Glutamatergic neuron (in vitro differentiated cells): ENCODE measurements at regions not wholly inside any gene's neighbourhood (a gene's known extent, or its start where the extent isn't known, plus 50 kb on each side); places are given as distances from the start of the nearest gene placed in this dataset.

Experiments used
- DNase-seq: peaks from one replicate; pipeline ENCODE4 v3.0.0; 2022
- H3K27ac Mint-ChIP-seq: one replicate; pipeline ENCODE4 v1.8.0; 2020; ENCODE audit warnings: mild to moderate bottlenecking, mixed read lengths, inconsistent platforms; ENCODE audit not compliant: unreplicated experiment
- H3K27me3 Mint-ChIP-seq: one replicate; pipeline ENCODE4 v1.8.0; 2020; ENCODE audit warnings: mild to moderate bottlenecking, moderate library complexity, mixed read lengths, inconsistent platforms; ENCODE audit not compliant: unreplicated experiment
- H3K36me3 Mint-ChIP-seq: one replicate; pipeline ENCODE4 v1.8.0; 2020; ENCODE audit warnings: mild to moderate bottlenecking, mixed read lengths, inconsistent platforms; ENCODE audit not compliant: unreplicated experiment
- H3K4me1 Mint-ChIP-seq: one replicate; pipeline ENCODE4 v1.8.0; 2020; ENCODE audit warnings: mild to moderate bottlenecking, low read depth, mixed read lengths, inconsistent platforms; ENCODE audit not compliant: unreplicated experiment
- H3K4me3 Mint-ChIP-seq: one replicate; pipeline ENCODE4 v1.8.0; 2020; ENCODE audit warnings: mild to moderate bottlenecking, mixed read lengths, inconsistent platforms; ENCODE audit not compliant: unreplicated experiment
- H3K9me3 Mint-ChIP-seq: one replicate; pipeline ENCODE4 v1.8.0; 2020; ENCODE audit warnings: mild to moderate bottlenecking, moderate library complexity, mixed read lengths, inconsistent platforms; ENCODE audit not compliant: unreplicated experiment
- TF ChIP-seq, protein P1 (sequence below): fragments of 200-600 bp; sonication (generic); IDR thresholded peaks from one replicate; pipeline ENCODE4 v1.5.0; 2021; ENCODE audit not compliant: partially characterized antibody, unreplicated experiment

GRCh38 chr12:42732908-42733411 lies 143.4 kb upstream of the PRICKLE1 start:
- H3K9me3 Mint-ChIP-seq, result no peaks in the 10 kb centered on the region
- no peaks in the 10 kb centered on the region for H3K27me3 Mint-ChIP-seq
- no peaks in the 10 kb centered on the region for H3K4me1 Mint-ChIP-seq
- no peaks in the 10 kb centered on the region for H3K36me3 Mint-ChIP-seq
- H3K27ac Mint-ChIP-seq, result no peak overlapping the region
- TF ChIP-seq, protein P1, sequence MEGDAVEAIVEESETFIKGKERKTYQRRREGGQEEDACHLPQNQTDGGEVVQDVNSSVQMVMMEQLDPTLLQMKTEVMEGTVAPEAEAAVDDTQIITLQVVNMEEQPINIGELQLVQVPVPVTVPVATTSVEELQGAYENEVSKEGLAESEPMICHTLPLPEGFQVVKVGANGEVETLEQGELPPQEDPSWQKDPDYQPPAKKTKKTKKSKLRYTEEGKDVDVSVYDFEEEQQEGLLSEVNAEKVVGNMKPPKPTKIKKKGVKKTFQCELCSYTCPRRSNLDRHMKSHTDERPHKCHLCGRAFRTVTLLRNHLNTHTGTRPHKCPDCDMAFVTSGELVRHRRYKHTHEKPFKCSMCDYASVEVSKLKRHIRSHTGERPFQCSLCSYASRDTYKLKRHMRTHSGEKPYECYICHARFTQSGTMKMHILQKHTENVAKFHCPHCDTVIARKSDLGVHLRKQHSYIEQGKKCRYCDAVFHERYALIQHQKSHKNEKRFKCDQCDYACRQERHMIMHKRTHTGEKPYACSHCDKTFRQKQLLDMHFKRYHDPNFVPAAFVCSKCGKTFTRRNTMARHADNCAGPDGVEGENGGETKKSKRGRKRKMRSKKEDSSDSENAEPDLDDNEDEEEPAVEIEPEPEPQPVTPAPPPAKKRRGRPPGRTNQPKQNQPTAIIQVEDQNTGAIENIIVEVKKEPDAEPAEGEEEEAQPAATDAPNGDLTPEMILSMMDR, result no peak
- H3K4me3 Mint-ChIP-seq, result no peak overlapping the region
- DNase-seq, result no peak

DNA sequence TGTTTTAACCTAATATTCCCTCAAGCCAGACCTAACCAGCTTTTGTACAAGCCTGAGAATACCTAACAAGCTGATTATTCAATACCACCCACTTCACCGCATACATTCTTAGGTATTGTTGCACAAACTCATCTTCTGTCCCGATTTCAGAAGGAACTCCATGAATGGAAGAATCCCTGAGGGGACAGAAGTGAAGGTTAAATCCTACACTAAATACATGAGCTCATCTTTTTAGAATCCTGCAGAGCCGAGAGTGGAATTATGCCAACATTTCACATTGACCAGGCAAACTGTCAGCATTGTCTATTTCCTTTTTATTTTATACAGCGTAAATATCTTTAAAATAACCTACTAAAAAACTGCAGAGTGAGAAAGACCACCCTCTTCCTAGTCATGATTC lies 140.7 kb upstream of the PRICKLE1 start:
- Mint-ChIP-seq H3K4me1 (no peaks in the 10 kb centered on the region), H3K27me3 (no peaks in the 10 kb centered on the region), H3K36me3 (no peaks in the 10 kb centered on the region), H3K4me3 (no peak overlapping the region), H3K27ac (no peak overlapping the region), H3K9me3 (peaks cover 4% of the 10 kb centered on the region)
- DNase-seq, result no peak
- TF ChIP-seq, protein P1, result no peak

- Mint-ChIP-seq H3K9me3 (peaks cover 4% of the 10 kb centered on the region), H3K27me3 (no peaks in the 10 kb centered on the region), H3K4me3 (no peak overlapping the region), H3K4me1 (no peaks in the 10 kb centered on the region), H3K36me3 (no peaks in the 10 kb centered on the region), H3K27ac (no peak overlapping the region)
- TF ChIP-seq, protein P1, result no peak
- DNase-seq, result no peak
These were observed 140.0 kb upstream of the PRICKLE1 start for GRCh38 chr12:42729535-42729900.

GRCh38 chr12:42728770-42729534 lies 139.4 kb upstream of the PRICKLE1 start:
- Mint-ChIP-seq H3K4me1 (no peaks in the 10 kb centered on the region), H3K4me3 (no peak overlapping the region), H3K9me3 (peaks cover 4% of the 10 kb centered on the region), H3K36me3 (no peaks in the 10 kb centered on the region), H3K27me3 (no peaks in the 10 kb centered on the region), H3K27ac (no peak overlapping the region)
- TF ChIP-seq, protein P1, result no peak
- DNase-seq, result no peak

GRCh38 chr12:42728287-42728686 lies 138.7 kb upstream of the PRICKLE1 start:
- DNase-seq, result no peak
- no peak overlapping the region for H3K27ac Mint-ChIP-seq
- H3K27me3 Mint-ChIP-seq, result no peaks in the 10 kb centered on the region
- H3K4me1 Mint-ChIP-seq, result no peaks in the 10 kb centered on the region
- H3K9me3 Mint-ChIP-seq, result peaks cover 4% of the 10 kb centered on the region
- H3K4me3 Mint-ChIP-seq, result no peak overlapping the region
- TF ChIP-seq, protein P1, result no peak
- no peaks in the 10 kb centered on the region for H3K36me3 Mint-ChIP-seq
